Kidney glomerular epithelial cell (primary cell): ENCODE measurements at regions not wholly inside any gene's neighbourhood (a gene's known extent, or its start where the extent isn't known, plus 50 kb on each side); places are given as distances from the start of the nearest gene placed in this dataset.

Experiments
- DNase-seq: peaks from one replicate; lab custom pipeline; 2025; lab: John Stamatoyannopoulos, UW

DNA sequence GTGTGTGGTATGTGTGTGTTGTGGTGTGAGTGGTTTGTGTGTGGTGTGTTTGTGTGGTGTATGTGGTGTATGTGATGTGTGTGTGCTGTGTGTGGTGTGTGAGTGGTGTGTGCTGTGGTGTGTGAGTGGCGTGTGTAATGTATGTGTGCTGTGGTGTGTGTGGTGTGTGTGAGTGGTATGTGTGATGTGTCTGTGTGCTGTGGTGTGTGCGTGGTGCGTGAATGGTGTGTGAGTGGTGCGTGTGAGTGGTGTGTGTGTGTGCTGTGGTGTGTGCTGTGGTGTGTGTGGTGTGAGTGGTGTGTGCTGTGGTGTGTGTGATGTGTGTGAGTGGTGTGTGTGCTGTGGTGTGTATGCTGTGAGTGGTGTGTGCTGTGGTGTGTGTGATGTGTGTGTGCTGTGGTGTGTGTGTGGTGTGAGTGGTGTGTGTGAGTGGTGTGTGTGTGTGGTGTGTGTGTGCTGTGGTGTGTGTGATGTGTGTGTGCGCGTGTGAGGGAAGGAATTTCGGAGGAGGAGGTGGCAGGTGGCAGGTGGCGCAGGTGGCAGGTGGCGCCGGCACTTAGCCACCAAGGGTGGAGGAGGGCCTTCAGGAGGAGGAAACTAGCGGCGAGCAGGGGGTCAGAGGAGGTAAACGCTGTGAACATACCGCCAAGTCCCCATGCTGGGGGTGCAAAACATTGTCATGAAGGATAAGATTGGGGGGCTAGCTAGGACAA lies 191.8 kb downstream of the MELK start:
- no peak for DNase-seq

DNA sequence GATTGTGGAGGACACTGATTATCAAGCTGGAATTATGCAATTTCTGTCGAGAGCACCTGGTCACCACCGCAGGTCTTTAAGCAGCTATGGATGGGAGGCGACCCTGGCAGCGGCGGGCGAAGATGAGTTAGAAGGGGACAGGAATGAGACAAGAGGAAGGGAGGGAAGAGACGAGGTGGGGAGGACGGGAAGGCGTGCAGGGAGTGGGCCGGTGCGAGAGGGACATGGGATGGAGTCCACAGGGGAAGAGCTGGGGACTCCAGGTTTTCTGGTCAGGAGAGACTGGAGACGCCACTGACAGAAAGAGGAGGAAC lies 192.3 kb downstream of the MELK start:
- no peak for DNase-seq

DNA sequence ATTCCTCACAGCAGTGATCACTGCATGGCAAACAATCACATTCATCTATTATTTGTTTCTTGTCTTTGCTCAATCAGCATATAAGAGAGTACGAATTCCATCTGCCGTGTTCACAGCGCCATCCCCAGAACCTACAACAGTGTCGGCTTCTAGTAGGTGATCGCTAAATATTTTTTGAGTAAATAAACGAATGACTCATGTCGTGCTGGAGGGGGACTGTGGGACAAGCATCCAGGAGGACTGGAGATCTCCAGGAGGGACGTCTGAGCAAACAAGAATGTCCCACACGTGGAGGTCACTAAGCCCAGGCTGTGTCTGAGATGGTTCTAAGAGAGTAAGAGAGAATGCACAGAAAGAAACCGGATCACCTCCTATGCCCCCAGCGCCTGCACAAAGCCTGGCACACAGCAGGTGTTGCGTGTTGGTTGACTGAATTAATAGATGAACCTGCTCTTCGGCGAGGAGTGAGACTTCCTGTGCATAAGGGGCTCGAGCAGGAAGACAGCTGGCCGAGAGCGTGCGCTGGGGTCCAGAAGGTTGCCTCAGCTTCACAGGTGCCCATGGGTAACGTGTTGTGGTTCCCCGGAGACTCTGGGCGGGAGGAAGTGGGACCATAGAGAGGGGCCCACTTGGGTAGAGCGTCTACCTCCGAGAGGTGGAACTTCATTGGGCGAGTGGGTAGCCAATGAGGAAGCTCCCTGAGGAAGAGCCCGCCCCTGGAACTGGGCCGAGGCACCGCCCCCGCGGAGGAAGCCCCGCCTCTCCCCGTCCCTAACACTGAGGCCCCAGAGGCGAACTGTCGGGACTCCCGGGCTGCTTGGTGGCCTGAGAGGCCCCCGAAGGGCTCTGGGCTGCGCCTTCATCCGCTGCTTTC lies 193.0 kb downstream of the MELK start:
- DNase-seq, result peak; percentile 0

DNA sequence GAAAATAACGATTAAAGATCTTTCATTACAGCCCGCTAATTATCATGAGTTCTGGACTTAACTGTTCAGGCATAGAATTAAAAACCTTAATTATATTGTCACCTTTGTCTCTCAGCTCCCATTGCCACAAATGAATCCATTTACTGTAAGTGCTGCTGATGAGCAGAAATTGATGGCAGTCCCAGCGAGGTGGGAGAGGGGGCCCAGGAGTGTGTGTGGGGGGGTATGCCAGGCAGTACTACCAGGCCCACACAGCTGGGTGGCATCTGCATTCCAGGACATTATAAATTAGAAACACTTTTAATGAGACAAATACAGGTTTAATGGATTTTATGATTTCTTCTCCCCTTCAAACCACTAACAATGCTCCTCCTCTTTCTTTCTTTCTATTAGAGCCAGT lies 196.0 kb downstream of the MELK start:
- no peak for DNase-seq

DNA sequence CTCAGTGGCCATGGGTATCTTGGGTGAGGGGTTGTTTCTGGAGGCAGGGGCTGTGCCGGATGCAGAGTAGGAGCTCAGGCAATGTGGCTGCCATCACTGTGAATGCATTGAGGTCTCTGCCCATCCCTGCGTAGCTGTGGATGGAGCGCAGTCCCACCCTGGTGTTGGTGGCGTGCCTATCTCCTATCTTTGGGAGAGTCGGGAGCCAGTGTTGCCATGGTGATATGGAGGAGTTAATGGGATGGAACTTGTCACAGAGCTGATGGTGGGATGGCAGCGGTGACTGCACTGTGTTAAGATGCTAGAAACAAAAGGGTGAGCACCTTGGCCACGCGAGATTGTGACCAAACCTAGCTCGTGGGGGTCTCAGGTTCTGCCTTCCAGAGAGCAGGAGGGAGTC lies 197.3 kb downstream of the MELK start:
- no peak for DNase-seq

DNA sequence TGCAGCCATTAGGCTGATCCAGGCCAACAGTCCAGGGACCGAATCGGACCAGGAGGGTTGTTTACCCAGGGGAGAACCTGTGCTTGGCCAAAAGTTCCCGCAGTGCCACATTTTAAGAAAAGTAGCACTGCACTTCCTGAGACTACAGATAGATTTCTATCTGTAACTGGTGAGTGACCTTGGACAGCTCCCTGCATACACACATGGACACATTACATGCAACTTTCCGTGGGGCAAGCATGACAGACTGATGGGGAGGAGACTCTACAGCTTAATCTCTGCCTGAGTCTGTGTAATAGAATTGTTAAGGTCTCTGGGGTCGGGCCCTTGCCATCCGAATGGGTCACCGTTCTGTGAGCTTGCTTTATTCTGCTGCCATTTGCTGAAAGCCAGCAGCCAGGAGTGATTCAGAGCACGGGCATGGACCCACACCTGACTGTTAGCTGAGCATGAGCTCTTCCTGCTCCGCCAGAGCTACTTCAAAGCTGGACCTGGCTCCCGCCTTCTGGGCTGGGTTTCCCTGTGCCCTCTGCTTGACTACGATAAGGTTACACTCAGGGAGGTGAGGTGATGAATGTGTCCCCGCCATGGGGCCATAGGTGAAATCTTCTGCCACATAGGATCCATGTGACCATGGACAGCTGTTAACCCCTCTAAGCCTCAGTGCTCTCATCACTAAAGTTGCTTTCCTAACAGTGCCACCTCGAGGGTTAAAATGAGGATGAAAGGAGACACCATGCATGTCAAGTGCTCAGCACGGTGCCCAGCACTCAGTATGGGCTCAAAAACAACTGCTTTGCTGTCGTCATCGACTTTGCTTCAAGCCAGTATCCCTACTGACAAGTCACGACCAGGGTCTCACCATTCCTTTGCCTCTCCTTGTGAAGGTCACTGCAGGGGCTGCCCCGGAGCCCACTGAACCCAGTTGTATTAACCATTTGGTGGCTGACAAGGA lies 200.0 kb downstream of the MELK start:
- peak; percentile 0 for DNase-seq

DNA sequence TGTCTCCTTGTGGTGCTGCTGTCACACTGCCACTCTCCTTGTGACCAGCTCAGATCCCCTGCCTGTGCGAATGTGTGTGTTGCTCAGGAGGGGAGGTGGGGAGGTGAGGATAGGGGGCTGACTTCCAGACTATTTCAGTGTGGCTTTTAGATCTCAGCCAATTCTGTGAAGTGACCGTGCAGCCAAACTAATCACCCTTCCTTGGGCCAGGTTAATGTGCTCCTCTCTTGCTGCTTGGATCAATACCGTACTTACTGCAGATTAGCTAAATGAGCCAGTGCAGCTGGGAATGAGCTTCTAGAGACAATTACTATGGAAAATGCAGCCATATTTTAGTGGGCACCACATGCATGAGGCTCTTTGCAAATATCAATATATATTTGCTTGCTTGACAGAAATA lies 206.0 kb downstream of the MELK start:
- no peak for DNase-seq

DNA sequence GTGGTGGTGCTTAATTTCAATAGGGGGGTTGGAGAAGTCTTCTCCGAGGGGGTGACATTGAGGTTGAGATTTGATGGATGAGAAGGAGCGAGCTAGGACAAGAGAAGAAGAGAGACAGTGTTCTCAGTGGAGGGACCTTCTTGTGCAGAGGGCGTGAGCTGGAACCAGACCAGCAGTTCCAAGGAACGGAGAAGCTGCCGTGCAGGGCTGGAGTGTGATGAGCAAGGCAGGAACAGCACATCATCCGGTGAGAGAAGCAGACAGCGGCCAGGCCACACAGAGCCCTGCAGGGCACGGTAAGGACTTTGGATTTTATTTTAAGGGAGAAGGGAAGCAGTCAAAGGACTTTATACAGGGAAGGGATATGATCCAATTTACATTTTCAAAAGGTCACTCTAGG lies 206.9 kb downstream of the MELK start:
- no peak for DNase-seq

DNA sequence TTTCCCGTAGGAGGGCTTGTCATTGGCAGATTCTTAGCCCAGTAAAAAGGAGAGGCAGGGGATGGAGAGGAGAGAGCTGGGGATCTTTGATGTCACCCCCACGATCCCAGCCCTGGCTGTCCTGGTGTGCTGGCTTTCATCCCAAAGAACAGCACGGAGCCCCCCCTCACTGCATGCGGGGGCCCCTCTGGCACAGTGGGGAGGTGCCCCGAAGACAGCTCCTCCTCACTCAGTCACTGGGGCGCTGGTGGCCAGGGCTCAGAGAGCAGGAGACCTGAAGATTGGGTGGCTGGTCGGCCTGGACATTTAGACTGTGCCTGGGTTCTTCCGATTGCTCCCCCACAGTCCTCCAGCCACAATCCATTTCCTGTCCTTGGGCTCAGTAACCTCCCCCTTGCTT lies 207.5 kb downstream of the MELK start:
- DNase-seq, result no peak

DNA sequence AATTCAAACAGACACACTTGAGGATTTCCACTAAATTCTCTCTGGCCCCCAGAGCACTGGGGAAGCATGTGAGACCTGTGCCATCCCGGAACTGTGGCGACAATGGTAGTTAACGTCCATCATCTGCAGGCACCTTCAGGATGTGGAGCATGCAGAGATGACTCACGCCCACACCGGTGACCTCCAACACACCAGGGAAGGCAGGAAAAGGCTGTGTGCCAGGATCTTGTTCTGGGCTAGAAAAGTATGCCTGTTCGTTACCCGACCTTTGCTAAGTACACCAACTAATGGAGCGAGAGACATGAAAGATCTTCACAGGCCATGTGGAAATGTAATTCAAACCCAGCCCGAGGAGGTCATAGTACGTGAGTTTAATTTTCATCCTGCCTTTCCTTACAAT lies 208.8 kb downstream of the MELK start:
- DNase-seq, result peak; percentile 28
